ENCODE measurements at regions not wholly inside any gene's neighbourhood (a gene's known extent, or its start where the extent isn't known, plus 50 kb on each side); places are given as distances from the start of the nearest gene placed in this dataset.

DNA sequence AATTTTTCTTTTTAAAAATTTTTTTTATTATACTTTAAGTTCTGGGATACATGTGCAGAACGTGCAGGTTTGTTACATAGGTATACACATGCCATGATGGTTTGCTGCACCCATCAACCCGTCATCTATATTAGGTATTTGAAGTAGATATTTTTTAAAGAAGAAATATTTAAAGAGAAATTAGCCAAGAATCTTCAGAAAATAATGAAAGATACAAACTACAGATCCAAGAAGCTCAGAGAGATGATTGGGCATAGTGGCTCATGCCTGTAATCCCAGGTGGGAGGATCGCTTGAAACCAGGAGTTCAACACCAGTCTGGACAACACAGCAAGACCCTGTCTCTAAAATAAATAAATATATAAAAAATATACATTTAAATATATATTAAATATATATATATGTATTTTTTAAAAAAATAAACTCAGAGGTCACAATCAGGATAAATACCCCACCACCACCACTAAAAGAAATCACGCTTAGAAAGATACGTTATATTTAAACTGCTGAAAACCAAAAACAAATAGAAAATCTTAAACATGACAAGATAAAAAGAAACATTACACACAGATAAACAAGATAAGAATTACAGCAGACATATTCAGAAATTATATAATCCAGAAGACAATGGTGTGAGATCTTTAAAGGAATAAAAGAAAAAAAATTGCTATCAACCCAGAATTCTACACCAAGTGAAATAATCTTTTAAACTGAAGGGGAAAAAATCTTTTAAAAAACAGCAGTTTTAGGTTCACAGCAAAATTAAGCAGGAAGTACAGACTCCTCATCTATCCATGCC is 57.5 kb downstream of the CSF2 start:
- DNase-seq (ENCODE audit: low spot score): no peak

DNA sequence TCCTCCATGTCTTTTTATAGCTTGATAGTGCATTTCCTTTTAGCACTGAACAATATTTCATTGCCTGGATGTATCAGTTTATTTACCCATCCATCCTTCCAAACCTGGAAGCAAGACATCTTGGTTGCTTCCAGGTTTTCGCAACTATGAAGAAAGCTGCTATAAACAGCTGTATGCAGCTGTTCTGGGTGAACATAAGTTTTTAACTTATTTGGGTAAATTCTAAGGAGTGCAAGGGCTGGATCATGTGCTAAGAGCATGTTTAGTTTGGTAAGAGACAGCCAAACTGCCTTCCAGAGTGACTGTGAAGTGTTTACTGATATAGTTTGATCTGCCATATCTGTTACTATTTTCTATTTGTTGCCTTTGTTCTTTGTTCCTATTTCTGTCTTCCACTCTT is 58.5 kb downstream of the CSF2 start:
- DNase-seq (ENCODE audit: low spot score): no peak

DNA sequence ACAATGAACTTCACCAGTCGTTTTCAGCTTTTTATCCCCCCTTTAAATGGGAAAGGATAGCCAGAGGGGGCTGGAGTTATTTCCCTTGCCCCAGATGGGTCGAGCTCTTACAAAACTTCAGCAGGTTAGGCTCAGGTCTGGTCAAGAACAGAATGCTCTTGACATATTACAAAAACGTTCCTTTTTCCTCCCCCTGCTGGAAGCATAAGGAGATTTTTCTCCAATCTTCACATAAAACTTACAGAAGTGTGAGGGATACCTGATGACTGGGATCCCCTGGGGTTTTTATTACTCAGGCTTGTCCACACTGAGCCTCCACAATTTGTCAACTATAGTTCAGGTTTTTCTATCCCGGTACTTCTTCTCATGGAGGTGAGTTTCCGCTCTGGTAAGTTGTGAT is 60.8 kb downstream of the CSF2 start:
- DNase-seq (ENCODE audit: low spot score): no peak

DNA sequence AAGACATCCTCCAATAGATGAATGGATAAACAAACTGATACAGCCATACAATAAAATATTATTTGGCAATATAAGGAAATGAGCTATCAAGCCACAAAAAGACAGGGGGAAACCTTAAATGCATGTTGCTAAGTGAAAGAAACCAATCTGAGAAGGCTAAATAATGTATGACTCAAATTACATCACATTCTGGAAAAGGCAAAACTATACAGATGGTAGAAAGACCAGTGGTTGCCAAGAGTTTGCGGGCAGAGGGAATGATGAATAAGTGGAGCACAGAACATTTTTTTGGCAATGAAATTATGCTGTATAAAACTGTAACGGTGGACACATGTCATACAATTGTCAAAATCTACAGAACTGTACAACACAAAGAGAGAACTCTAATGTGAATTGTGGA is 63.3 kb downstream of the CSF2 start:
- peak; percentile 95 for DNase-seq (ENCODE audit: low spot score)

DNA sequence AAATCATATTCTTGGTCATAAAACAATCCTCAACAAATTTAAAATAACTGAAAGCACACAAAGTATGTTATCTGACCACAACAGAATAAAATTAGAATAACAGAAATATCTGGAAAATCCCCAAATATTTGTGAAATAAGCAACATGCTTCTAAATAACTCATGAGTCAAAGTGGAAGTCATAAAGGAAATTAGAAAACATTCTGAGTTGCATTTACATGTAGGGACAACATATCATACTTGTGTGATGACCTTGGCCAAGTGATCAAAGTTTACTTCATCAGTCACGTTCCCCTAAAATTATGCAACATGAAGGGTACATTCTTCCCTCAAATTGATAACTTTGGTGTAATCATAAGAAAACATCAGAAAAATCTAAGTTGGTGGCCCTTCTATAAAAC is 64.7 kb downstream of the CSF2 start:
- DNase-seq (ENCODE audit: low spot score): no peak
